Fibroblast of the aortic adventitia (primary cell): ENCODE measurements at regions not wholly inside any gene's neighbourhood (a gene's known extent, or its start where the extent isn't known, plus 50 kb on each side); places are given as distances from the start of the nearest gene placed in this dataset.

Experiments used
- DNase-seq: peaks from one replicate; pipeline ENCODE4 v3.0.0-alpha.2; 2010; ENCODE audit warnings: low read depth
- H3K4me3 ChIP-seq: 2 replicates; pipeline ENCODE4 v1.5.1; 2011; ENCODE audit warnings: low read depth, mild to moderate bottlenecking, control low read depth, low read length, moderate library complexity
- CTCF ChIP-seq: IDR thresholded peaks from 2 replicates; pipeline ENCODE4 v1.5.1; 2011; ENCODE audit warnings: mild to moderate bottlenecking, low read length, control low read depth, inconsistent platforms; ENCODE audit not compliant: insufficient read depth

- TF ChIP-seq CTCF: no peak
- H3K4me3 ChIP-seq: no peak overlapping the region
- DNase-seq: no peak
Observed at GRCh38 chr4:108272561-108272960, 103.8 kb upstream of the LEF1 start.

- no peak for TF ChIP-seq CTCF
- no peak for DNase-seq
- H3K4me3 ChIP-seq: no peak overlapping the region
Observed at GRCh38 chr4:108272046-108272445, 103.3 kb upstream of the LEF1 start.

- TF ChIP-seq CTCF: no peak
- peak; percentile 2 for DNase-seq
- no peak overlapping the region for H3K4me3 ChIP-seq
Observed at GRCh38 chr4:108270466-108271450, 102.0 kb upstream of the LEF1 start.

- no peak for DNase-seq
- no peak for TF ChIP-seq CTCF
- H3K4me3 ChIP-seq: no peak overlapping the region
Observed at GRCh38 chr4:108264693-108265092, 96.0 kb upstream of the LEF1 start.

GRCh38 chr4:108263057-108263456 is 94.3 kb upstream of the LEF1 start:
- H3K4me3 ChIP-seq: no peak overlapping the region
- DNase-seq: no peak
- TF ChIP-seq CTCF: no peak

GRCh38 chr4:108261026-108261425 is 92.3 kb upstream of the LEF1 start:
- no peak for TF ChIP-seq CTCF
- DNase-seq: no peak
- no peak overlapping the region for H3K4me3 ChIP-seq
